ENCODE measurements at regions not wholly inside any gene's neighbourhood (a gene's known extent, or its start where the extent isn't known, plus 50 kb on each side); places are given as distances from the start of the nearest gene placed in this dataset.

GRCh38 chr5:3353561-3353960 lies 242.1 kb upstream of the IRX1 start:
- FAIRE-seq (no peak), DNase-seq (ENCODE audit: low read depth in 1 of 2, low spot score in 2 of 2) (no peak)
- CTCF ChIA-PET (ENCODE audit: partially characterized antibody), result no interaction called here

More at GRCh38 chr5:3353561-3353960, 242.1 kb upstream of the IRX1 start:
- no peak overlapping the region for H2AK5ac ChIP-seq (ENCODE audit: low read depth, low read length)
- no peak overlapping the region for H2BK20ac ChIP-seq (ENCODE audit: low read length)
- H4K5ac ChIP-seq (ENCODE audit: insufficient read length, low read depth, low read length), result no peak overlapping the region
- no peak overlapping the region for H3K4ac ChIP-seq (replicated peaks; ENCODE audit: insufficient read length, low read depth, low read length)
- H3K27ac ChIP-seq (ENCODE audit: low read depth, low read length), result no peak overlapping the region
- no peaks in the 10 kb centered on the region for H3K79me2 ChIP-seq (ENCODE audit: control insufficient read depth in 1 of 2, insufficient read depth in 2 of 2, low read length in 2 of 2)
- H2BK5ac ChIP-seq (ENCODE audit: low read depth, low read length), result no peak overlapping the region
- H3K23me2 ChIP-seq (ENCODE audit: low read depth, low read length), result no peaks in the 10 kb centered on the region
- POLR2A ChIA-PET (ENCODE audit: partially characterized antibody), result no interaction called here
- no peak overlapping the region for H3K9ac ChIP-seq (replicated peaks in 1 of 4; ENCODE audit: extremely low read depth in 1 of 4, low read depth in 3 of 4, low read length in 3 of 4)
- WGBS, 2 experiments (ENCODE audit: extremely low coverage in 1 of 2, insufficient coverage in 1 of 2, insufficient read length in 1 of 2, insufficient replicate concordance in 2 of 2, low coverage in 1 of 2, low lambda C conversion rate in 2 of 2, missing lambda C conversion rate in 1 of 2), result 84% methylated on average over 7 of the region's 7 CpGs; no CpG with 5 or more reads in 1 of the 2 experiments
- H3K79me1 ChIP-seq (ENCODE audit: low read depth, low read length), result no peaks in the 10 kb centered on the region
- no peak overlapping the region for H2BK15ac ChIP-seq (ENCODE audit: low read length)
- H4K91ac ChIP-seq (replicated peaks; ENCODE audit: insufficient read length, low read length), result no peak overlapping the region
- no peak overlapping the region for H2BK120ac ChIP-seq (replicated peaks; ENCODE audit: low read depth, low read length)
- TF ChIP-seq NANOG (IDR thresholded peaks at IDR 0.05; ENCODE audit: insufficient read depth, low read depth, low read length, poor library complexity, severe bottlenecking) (no peak), EGR1 (IDR thresholded peaks at IDR 0.05; ENCODE audit: borderline replicate concordance, low read depth, low read length) (no peak)
- no peaks in the 10 kb centered on the region for H4K20me1 ChIP-seq (replicated peaks in 1 of 2; ENCODE audit: control insufficient read depth in 1 of 2, insufficient read depth in 2 of 2, low read length in 2 of 2)
- H2AFZ ChIP-seq (ENCODE audit: low read length), result no peak overlapping the region
- no peak overlapping the region for H3K18ac ChIP-seq (ENCODE audit: extremely low read depth, low read length)
- H3K56ac ChIP-seq (replicated peaks; ENCODE audit: insufficient read length, low read depth, low read length), result no peak overlapping the region
- H3K4me3 ChIP-seq (ENCODE audit: extremely low read depth in 1 of 4, insufficient read depth in 2 of 4, low read depth in 3 of 4, low read length in 4 of 4), result no peak overlapping the region
- H2BK12ac ChIP-seq (ENCODE audit: low read depth, low read length), result no peak overlapping the region
- H3K9me3 ChIP-seq (ENCODE audit: insufficient read depth in 2 of 2, low read depth in 1 of 2, low read length in 1 of 2), result no peaks in the 10 kb centered on the region
- no peak overlapping the region for H3K14ac ChIP-seq (ENCODE audit: insufficient read length)
- no peaks in the 10 kb centered on the region for H3K27me3 ChIP-seq (replicated peaks in 1 of 4; ENCODE audit: control insufficient read depth in 3 of 4, extremely low read depth in 1 of 4, insufficient read depth in 3 of 4, low read length in 3 of 4)
- H4K8ac ChIP-seq (ENCODE audit: extremely low read depth, insufficient read depth, low read length), result no peak overlapping the region
- H3K23ac ChIP-seq (ENCODE audit: insufficient read length), result no peak overlapping the region
- H3K36me3 ChIP-seq (ENCODE audit: control insufficient read depth in 2 of 4, insufficient read depth in 4 of 4, low read length in 3 of 4), result no peaks in the 10 kb centered on the region
- H3K4me1 ChIP-seq (replicated peaks in 1 of 4; ENCODE audit: control insufficient read depth in 3 of 4, insufficient read depth in 4 of 4, low read length in 3 of 4), result no peaks in the 10 kb centered on the region; a peak in 1 of 7 replicates
- no peak overlapping the region for H3K4me2 ChIP-seq (ENCODE audit: insufficient read depth in 1 of 2, low read depth in 2 of 2, low read length in 2 of 2)
